GM19328 (cell line): ENCODE measurements at regions not wholly inside any gene's neighbourhood (a gene's known extent, or its start where the extent isn't known, plus 50 kb on each side); places are given as distances from the start of the nearest gene placed in this dataset.

Experiments
- ATAC-seq: cut with Tn5 transposase; IDR thresholded peaks from one replicate; pipeline ENCODE4 v1.9.1; 2021; ENCODE audit warnings: mild to moderate bottlenecking, moderate library complexity; ENCODE audit not compliant: unreplicated experiment

- no peak for ATAC-seq
These were observed 85.3 kb upstream of the HIVEP1 start for GRCh38 chr6:11926594-11927407.

- no peak for ATAC-seq
These were observed 86.3 kb upstream of the HIVEP1 start for GRCh38 chr6:11925805-11926204.

GRCh38 chr6:11923621-11924020, 88.5 kb upstream of the HIVEP1 start:
- ATAC-seq = no peak

- no peak for ATAC-seq
These were observed 89.2 kb upstream of the HIVEP1 start for GRCh38 chr6:11922901-11923300.

- no peak for ATAC-seq
These were observed 90.4 kb upstream of the HIVEP1 start for GRCh38 chr6:11921751-11922150.

GRCh38 chr6:11921017-11921438, 91.1 kb upstream of the HIVEP1 start:
- ATAC-seq = no peak

- no peak for ATAC-seq
These were observed 91.5 kb upstream of the HIVEP1 start for GRCh38 chr6:11920566-11920965.

- no peak for ATAC-seq
These were observed 92.2 kb upstream of the HIVEP1 start for GRCh38 chr6:11919771-11920440.

- no peak for ATAC-seq
These were observed 93.1 kb upstream of the HIVEP1 start for GRCh38 chr6:11918739-11919605.

GRCh38 chr6:11917951-11918738, 94.0 kb upstream of the HIVEP1 start:
- ATAC-seq = no peak

- ATAC-seq = no peak
These were observed 99.7 kb upstream of the HIVEP1 start for GRCh38 chr6:11912420-11912819.

GRCh38 chr6:11911538-11911937, 100.6 kb upstream of the HIVEP1 start:
- no peak for ATAC-seq

GRCh38 chr6:11909696-11910132, 102.4 kb upstream of the HIVEP1 start:
- ATAC-seq = no peak

- no peak for ATAC-seq
These were observed 103.5 kb upstream of the HIVEP1 start for GRCh38 chr6:11908436-11909105.

- ATAC-seq = no peak
These were observed 108.5 kb upstream of the HIVEP1 start for GRCh38 chr6:11903645-11904044.

- no peak for ATAC-seq
These were observed 109.6 kb upstream of the HIVEP1 start for GRCh38 chr6:11902527-11902926.

- ATAC-seq = no peak
These were observed 111.2 kb upstream of the HIVEP1 start for GRCh38 chr6:11900662-11901598.

- ATAC-seq = no peak
These were observed 112.5 kb upstream of the HIVEP1 start for GRCh38 chr6:11899645-11900044.

- ATAC-seq = no peak
These were observed 115.6 kb upstream of the ADTRP start for GRCh38 chr6:11894212-11894611.
